Adrenal gland (tissue), 5 donors: ENCODE measurements at regions not wholly inside any gene's neighbourhood (a gene's known extent, or its start where the extent isn't known, plus 50 kb on each side); places are given as distances from the start of the nearest gene placed in this dataset.

Source experiments
- CTCF ChIP-seq, 6 experiments: fragments of 450-650 bp in 4 of 6; fragments of 200-600 bp in 2 of 6; sonication (generic) in 1 of 6; IDR thresholded peaks; 1 replicate in 5 of 6; 2 replicates in 1 of 6; pipeline versions ENCODE4 v1.5.1 to v1.8.0; 2016 to 2021; ENCODE audit warnings: antibody characterized with exemption in 6 of 6, mild to moderate bottlenecking in 2 of 6, moderate library complexity in 1 of 6
- POLR2A ChIP-seq, 2 donors: fragments of 450-650 bp; IDR thresholded peaks; one replicate each; pipeline ENCODE4 v1.6.1; 2017; ENCODE audit warnings: antibody characterized with exemption in 2 of 2, mild to moderate bottlenecking in 2 of 2, moderate library complexity in 1 of 2
- donor health status: DM: no; HTN: no; CAD: no.

GRCh38 chr14:51789114-51789513, 71.3 kb upstream of the GNG2 start:
- no peak for TF ChIP-seq CTCF (IDR thresholded peaks at IDR 0.05)
- no peak for TF ChIP-seq POLR2A (IDR thresholded peaks at IDR 0.05)
